Gastrocnemius medialis (tissue), 4 donors: ENCODE measurements at regions not wholly inside any gene's neighbourhood (a gene's known extent, or its start where the extent isn't known, plus 50 kb on each side); places are given as distances from the start of the nearest gene placed in this dataset.

ENCODE experiments used
- ATAC-seq, 2 donors: fragments of 150-250 bp; one replicate each; pipeline ENCODE4 v1.9.1; 2016
- DNase-seq, 2 donors: peaks; one replicate each; pipeline ENCODE4 v3.0.0-alpha.2; 2019
- H3K27ac ChIP-seq, 4 donors: fragments of 200-600 bp; sonication (generic); 1 replicate in 1 of 4; 2 replicates in 3 of 4; pipeline ENCODE4 v1.5.1; 2016 to 2018; ENCODE audit warnings: mild to moderate bottlenecking in 2 of 4, moderate library complexity in 1 of 4
- H3K27me3 ChIP-seq, 3 donors: fragments of 200-600 bp; sonication (generic) in 2 of 3; 1 replicate in 1 of 3; 2 replicates in 2 of 3; pipeline versions ENCODE4 v1.5.1 to v1.6.0; 2016 to 2019; ENCODE audit warnings: mild to moderate bottlenecking in 1 of 3, moderate library complexity in 1 of 3
- H3K36me3 ChIP-seq, 2 donors: fragments of 200-600 bp; sonication (generic) in 1 of 2; one replicate each; pipeline ENCODE4 v1.5.1; 2017 to 2018
- H3K4me1 ChIP-seq, 2 donors: fragments of 200-600 bp; sonication (generic) in 1 of 2; one replicate each; pipeline ENCODE4 v1.5.1; 2016 to 2017; ENCODE audit warnings: mild to moderate bottlenecking in 2 of 2
- H3K4me3 ChIP-seq, 4 donors: fragments of 200-600 bp; sonication (generic) in 3 of 4; 1 replicate in 1 of 4; 2 replicates in 3 of 4; pipeline ENCODE4 v1.5.1; 2016 to 2019; ENCODE audit warnings: mild to moderate bottlenecking in 2 of 4
- H3K9me3 ChIP-seq, 3 donors: fragments of 200-600 bp; sonication (generic) in 2 of 3; 1 replicate in 1 of 3; 2 replicates in 2 of 3; pipeline ENCODE4 v1.5.1; 2016 to 2019
- POLR2A ChIP-seq, 2 donors: fragments of 450-650 bp; IDR thresholded peaks; one replicate each; pipeline ENCODE4 v1.6.1; 2017; ENCODE audit warnings: antibody characterized with exemption in 2 of 2, mild to moderate bottlenecking in 2 of 2, moderate library complexity in 2 of 2
- in situ Hi-C, 4 donors: fragments of 200-750 bp; cut with MboI; loops; one replicate each; pipeline versions ENCODE4 v1.15.0 to v1.8.0; 2017; ENCODE audit warnings: low sequenced_read_pairs in 4 of 4
- intact Hi-C: fragments of 100-400 bp; cut with DNase I; formaldehyde crosslinking; loops from one replicate; pipeline ENCODE4 v1.15.1; 2023; ENCODE audit warnings: low total_unique reads
- TF ChIP-seq, protein P1 (sequence below), 5 experiments: fragments of 450-650 bp in 3 of 5; fragments of 200-600 bp in 2 of 5; sonication (generic) in 2 of 5; IDR thresholded peaks in 4 of 5; conservative IDR thresholded peaks in 1 of 5; 1 replicate in 4 of 5; 2 replicates in 1 of 5; pipeline ENCODE4 v1.5.1; 2016 to 2019; ENCODE audit warnings: antibody characterized with exemption in 5 of 5, mild to moderate bottlenecking in 3 of 5, moderate library complexity in 3 of 5

DNA sequence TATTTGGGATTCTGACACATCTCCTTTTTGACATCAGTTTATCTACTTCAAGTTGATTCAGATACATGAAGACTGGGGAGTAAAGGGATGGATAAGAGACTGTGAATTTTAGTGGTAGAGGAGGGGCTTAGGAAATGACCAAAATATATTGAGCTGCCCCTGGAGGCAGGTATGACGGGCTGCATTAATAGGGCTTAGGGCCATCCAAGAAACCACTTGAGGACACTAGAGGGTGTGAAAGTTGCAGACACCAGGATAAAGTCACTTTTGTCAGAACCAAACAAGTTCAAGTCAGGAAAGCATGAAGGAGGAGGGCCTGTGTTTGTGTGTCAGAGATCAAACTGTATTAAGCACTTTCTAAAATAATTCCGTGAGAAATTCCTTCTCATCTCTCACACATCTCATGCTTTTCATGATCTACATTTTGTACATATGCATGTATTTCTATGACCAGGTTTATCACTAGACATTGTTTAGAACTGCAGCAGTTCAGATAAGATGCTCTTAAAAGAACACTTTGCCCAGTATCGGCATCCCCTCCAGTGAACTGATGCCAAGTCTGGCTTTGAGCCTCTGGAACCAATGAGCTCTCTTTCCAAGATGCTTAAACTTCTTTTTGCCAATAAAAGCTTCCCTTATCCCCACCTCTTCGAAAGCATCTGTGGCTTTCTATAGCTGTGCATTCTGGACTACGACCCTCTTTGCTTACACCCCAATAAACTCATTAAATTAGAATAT is 136.9 kb downstream of the SLC38A1 start:
- ATAC-seq (no peak), DNase-seq (no peak)
- Histone ChIP-seq H3K36me3 (no peaks in the 10 kb centered on the region), H3K27ac (no peak overlapping the region), H3K27me3 (no peaks in the 10 kb centered on the region), H3K9me3 (no peaks in the 10 kb centered on the region), H3K4me3 (no peak overlapping the region), H3K4me1 (no peaks in the 10 kb centered on the region)
- in situ Hi-C loops = loop anchor here in 1 of 4 donors (25.0 kb wide), 1 partner anchor 880 kb away; no protein-coding TSS in a partner anchor
- no peak for TF ChIP-seq POLR2A (IDR thresholded peaks at IDR 0.05)
- TF ChIP-seq, protein P1, sequence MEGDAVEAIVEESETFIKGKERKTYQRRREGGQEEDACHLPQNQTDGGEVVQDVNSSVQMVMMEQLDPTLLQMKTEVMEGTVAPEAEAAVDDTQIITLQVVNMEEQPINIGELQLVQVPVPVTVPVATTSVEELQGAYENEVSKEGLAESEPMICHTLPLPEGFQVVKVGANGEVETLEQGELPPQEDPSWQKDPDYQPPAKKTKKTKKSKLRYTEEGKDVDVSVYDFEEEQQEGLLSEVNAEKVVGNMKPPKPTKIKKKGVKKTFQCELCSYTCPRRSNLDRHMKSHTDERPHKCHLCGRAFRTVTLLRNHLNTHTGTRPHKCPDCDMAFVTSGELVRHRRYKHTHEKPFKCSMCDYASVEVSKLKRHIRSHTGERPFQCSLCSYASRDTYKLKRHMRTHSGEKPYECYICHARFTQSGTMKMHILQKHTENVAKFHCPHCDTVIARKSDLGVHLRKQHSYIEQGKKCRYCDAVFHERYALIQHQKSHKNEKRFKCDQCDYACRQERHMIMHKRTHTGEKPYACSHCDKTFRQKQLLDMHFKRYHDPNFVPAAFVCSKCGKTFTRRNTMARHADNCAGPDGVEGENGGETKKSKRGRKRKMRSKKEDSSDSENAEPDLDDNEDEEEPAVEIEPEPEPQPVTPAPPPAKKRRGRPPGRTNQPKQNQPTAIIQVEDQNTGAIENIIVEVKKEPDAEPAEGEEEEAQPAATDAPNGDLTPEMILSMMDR (IDR thresholded peaks at IDR 0.05 in 4 of 5, conservative IDR thresholded peaks at IDR 0.05 in 1 of 5) = no peak
- intact Hi-C loops = no loop called here

DNA sequence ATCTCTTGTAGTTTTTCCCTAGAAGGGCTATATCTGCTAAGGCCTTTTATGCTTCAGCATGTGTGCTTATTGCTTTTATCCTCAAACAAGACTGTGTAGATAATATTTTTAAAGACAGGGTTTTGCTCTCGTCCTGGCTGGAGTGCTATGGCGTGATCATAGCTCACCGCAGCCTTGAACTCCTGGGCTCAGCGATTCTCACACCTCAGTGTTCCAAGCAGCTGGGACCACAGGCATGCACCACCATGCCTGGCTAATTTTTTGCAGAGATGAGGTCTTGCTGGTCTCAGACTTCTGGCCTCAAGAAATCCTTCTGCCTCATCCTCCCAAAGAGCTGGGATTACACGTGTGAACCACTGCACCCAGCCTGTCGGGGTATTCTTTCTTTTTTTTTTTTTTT is 137.3 kb upstream of the SCAF11 start:
- ATAC-seq = no peak
- Histone ChIP-seq H3K4me3 (no peak overlapping the region), H3K4me1 (no peaks in the 10 kb centered on the region), H3K27me3 (no peaks in the 10 kb centered on the region), H3K9me3 (no peaks in the 10 kb centered on the region), H3K27ac (no peak overlapping the region), H3K36me3 (no peaks in the 10 kb centered on the region)
- no peak for TF ChIP-seq POLR2A (IDR thresholded peaks at IDR 0.05)
- in situ Hi-C loops (loop anchor here (10.0 to 25.0 kb wide), 3 partner anchors 177 to 885 kb away; no protein-coding TSS in a partner anchor), intact Hi-C loops (loop anchor here (10.0 kb wide), 3 partner anchors 133 to 897 kb away; partner anchors contain the start of gene SCAF11)
- DNase-seq = no peak

GRCh38 chr12:46126050-46126727 is 135.8 kb upstream of the SCAF11 start:
- TF ChIP-seq, protein P1 (IDR thresholded peaks at IDR 0.05 in 4 of 5, conservative IDR thresholded peaks at IDR 0.05 in 1 of 5) = no peak
- TF ChIP-seq POLR2A (IDR thresholded peaks at IDR 0.05) = no peak
- in situ Hi-C loops (loop anchor here (10.0 to 25.0 kb wide), 3 partner anchors 179 to 886 kb away; no protein-coding TSS in a partner anchor), intact Hi-C loops (loop anchor here (10.0 kb wide), 3 partner anchors 131 to 899 kb away; partner anchors contain the start of gene SCAF11)
- no peaks in the 10 kb centered on the region for H3K9me3 ChIP-seq
- no peak overlapping the region for H3K27ac ChIP-seq
- no peaks in the 10 kb centered on the region for H3K36me3 ChIP-seq
- H3K27me3 ChIP-seq = no peaks in the 10 kb centered on the region
- H3K4me1 ChIP-seq = no peaks in the 10 kb centered on the region
- ATAC-seq (no peak), DNase-seq (no peak)
- H3K4me3 ChIP-seq = no peak overlapping the region

GRCh38 chr12:46124848-46125619 is 134.7 kb upstream of the SCAF11 start:
- intact Hi-C loops (loop anchor here (2.0 to 10.0 kb wide), 5 partner anchors 130 to 900 kb away; partner anchors contain the start of gene SCAF11), in situ Hi-C loops (loop anchor here (10.0 to 25.0 kb wide), 3 partner anchors 180 to 887 kb away; no protein-coding TSS in a partner anchor)
- Histone ChIP-seq H3K36me3 (no peaks in the 10 kb centered on the region), H3K4me1 (no peaks in the 10 kb centered on the region), H3K27me3 (no peaks in the 10 kb centered on the region), H3K4me3 (peak overlapping the region in 1 of 4 donors; percentile 18), H3K27ac (no peak overlapping the region), H3K9me3 (no peaks in the 10 kb centered on the region)
- ATAC-seq = peak; percentile 88 to 94
- peak in 1 of 2 donors; percentile 41 for DNase-seq
- no peak for TF ChIP-seq POLR2A (IDR thresholded peaks at IDR 0.05)
- TF ChIP-seq, protein P1 (IDR thresholded peaks at IDR 0.05 in 4 of 5, conservative IDR thresholded peaks at IDR 0.05 in 1 of 5) = peak; percentile 59 to 85 (median 65)
